ENCODE measurements at regions not wholly inside any gene's neighbourhood (a gene's known extent, or its start where the extent isn't known, plus 50 kb on each side); places are given as distances from the start of the nearest gene placed in this dataset.

DNA sequence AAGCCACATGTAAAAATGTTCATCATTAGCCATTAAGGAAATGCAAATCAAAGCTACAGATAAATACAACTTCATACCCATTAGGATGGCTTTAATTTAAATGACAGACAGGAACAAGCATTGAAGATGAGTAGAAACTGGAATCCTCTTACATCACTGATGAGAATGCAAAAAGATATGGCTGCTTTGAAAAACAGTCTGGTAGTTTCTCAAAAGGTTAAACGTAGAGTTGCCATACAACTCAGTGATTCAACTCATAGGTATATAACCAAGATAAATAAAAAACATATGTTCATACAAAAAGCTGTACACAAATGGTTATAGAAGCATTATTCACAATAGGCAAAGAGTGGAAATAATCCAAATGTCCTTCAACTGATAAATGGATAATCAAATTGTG lies 228.8 kb upstream of the ZNF462 start:
- TF ChIP-seq POLR2AphosphoS5 (IDR thresholded peaks at IDR 0.05) = no peak
- TF ChIP-seq, protein P1, sequence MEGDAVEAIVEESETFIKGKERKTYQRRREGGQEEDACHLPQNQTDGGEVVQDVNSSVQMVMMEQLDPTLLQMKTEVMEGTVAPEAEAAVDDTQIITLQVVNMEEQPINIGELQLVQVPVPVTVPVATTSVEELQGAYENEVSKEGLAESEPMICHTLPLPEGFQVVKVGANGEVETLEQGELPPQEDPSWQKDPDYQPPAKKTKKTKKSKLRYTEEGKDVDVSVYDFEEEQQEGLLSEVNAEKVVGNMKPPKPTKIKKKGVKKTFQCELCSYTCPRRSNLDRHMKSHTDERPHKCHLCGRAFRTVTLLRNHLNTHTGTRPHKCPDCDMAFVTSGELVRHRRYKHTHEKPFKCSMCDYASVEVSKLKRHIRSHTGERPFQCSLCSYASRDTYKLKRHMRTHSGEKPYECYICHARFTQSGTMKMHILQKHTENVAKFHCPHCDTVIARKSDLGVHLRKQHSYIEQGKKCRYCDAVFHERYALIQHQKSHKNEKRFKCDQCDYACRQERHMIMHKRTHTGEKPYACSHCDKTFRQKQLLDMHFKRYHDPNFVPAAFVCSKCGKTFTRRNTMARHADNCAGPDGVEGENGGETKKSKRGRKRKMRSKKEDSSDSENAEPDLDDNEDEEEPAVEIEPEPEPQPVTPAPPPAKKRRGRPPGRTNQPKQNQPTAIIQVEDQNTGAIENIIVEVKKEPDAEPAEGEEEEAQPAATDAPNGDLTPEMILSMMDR (IDR thresholded peaks at IDR 0.05) = no peak
